HG03139 (cell line): ENCODE measurements at regions not wholly inside any gene's neighbourhood (a gene's known extent, or its start where the extent isn't known, plus 50 kb on each side); places are given as distances from the start of the nearest gene placed in this dataset.

ENCODE experiments used
- ATAC-seq: cut with Tn5 transposase; IDR thresholded peaks from one replicate; pipeline ENCODE4 v1.9.1; 2021; ENCODE audit not compliant: unreplicated experiment

- no peak for ATAC-seq
Observed at GRCh38 chr2:16335604-16335930, 330.1 kb downstream of the CYRIA start.

GRCh38 chr2:16334886-16335603, 330.6 kb downstream of the CYRIA start:
- ATAC-seq, result no peak

- ATAC-seq, result no peak
Observed at GRCh38 chr2:16334366-16334765, 331.3 kb downstream of the CYRIA start.

DNA sequence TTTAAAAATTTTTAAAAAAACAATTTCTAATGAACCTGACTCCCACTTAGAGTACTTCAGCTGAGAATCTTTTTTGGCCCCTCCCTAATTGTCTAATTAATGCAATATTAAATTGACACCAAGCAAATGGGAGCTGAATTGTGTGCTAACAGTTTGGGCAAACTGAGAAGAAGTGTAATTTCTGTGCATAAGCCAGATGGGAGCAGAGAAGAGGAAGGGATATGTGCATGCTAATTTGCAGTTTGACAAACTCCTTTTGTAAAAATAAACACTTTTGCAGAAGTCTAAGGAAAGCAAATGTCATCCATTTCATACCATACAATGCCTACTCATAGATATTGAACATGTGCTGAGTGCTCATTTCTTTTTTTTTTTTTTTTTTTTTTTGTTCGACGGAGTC, 332.0 kb downstream of the CYRIA start:
- no peak for ATAC-seq

DNA sequence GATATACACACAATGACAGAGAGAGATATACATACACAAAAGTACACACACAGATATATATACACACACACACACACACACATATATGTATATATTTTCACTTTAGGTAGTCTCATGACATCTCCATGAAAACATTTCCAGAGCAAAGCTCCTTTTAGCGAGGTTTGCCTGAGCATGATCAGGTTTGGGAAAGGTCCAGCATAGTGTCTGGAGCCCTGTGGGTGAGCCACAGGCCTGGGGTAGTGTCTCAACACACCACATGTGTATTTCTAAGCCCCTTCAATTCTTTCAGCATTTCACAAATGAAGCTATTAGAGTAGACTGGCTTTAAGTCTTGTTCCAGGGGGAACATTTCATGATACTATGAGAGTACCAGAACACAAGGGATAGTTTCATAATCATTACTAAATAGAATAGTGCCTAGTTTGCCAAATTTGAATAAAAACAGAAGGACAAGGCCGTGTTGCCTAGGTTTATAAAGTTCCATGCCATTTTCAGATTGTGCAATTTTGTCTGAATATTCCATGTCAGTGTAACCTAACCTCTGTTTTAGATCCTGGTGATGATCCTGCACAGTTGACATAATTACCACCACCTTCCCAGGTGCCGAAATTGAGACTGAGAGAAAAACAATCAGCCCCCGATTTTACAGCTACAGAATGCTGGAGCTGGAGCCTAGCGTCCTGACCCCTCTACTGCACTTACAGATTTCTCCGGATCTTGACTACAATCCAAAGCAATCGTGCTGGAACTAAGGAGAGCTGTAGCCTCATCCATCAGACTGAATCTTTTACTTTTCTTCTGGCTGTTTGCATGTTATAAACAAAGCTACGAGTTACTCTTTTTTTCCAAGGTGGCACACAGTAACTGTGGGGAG, 332.7 kb downstream of the CYRIA start:
- no peak for ATAC-seq

GRCh38 chr2:16331772-16332171, 333.9 kb downstream of the CYRIA start:
- no peak for ATAC-seq

- ATAC-seq, result no peak
Observed at GRCh38 chr2:16330982-16331381, 334.7 kb downstream of the CYRIA start.

DNA sequence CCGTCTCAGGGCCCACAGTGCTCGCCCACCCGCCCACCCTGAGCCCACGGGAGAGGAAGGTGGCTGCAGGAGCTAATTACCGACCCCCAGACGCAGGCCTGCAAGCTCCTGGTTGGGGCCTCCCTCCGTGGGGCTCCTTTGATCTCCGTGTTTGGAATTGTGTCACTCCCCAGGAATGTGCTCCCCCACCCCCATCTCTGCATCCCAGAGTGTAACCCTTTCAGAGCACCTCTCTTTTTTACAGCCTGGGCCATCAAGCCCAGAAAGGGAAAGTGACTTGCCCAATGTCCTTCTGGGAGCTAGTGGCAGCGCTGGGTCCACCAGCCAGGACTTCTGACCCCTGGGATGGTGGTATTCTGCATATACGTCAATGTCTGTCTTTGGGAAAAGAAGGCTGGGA, 335.1 kb downstream of the CYRIA start:
- no peak for ATAC-seq

DNA sequence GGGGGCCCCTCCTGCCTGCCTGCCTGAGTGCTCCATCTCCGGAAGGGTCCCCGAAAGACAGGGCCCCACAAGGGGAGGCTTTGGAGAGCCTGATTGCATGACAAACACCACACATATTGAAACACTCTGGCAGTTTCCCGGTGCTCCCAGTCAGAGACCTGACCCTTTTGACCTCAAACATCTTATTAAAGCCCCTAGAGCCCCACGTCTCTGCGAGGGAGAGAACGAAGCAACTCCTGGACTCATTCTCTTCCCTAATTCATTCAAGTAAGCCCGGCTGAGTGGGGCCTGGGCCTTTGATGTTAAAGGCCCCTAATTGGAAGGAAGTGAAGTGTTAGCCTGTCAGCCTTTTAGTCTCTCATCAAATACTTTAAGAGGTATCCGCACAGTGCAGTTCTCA, 335.6 kb downstream of the CYRIA start:
- no peak for ATAC-seq

- ATAC-seq, result no peak
Observed at GRCh38 chr2:16329421-16329820, 336.2 kb downstream of the CYRIA start.

- ATAC-seq, result no peak
Observed at GRCh38 chr2:16328521-16329190, 337.0 kb downstream of the CYRIA start.

- ATAC-seq, result no peak
Observed at GRCh38 chr2:16327326-16327725, 338.3 kb downstream of the CYRIA start.

- no peak for ATAC-seq
Observed at GRCh38 chr2:16326711-16327300, 338.8 kb downstream of the CYRIA start.

DNA sequence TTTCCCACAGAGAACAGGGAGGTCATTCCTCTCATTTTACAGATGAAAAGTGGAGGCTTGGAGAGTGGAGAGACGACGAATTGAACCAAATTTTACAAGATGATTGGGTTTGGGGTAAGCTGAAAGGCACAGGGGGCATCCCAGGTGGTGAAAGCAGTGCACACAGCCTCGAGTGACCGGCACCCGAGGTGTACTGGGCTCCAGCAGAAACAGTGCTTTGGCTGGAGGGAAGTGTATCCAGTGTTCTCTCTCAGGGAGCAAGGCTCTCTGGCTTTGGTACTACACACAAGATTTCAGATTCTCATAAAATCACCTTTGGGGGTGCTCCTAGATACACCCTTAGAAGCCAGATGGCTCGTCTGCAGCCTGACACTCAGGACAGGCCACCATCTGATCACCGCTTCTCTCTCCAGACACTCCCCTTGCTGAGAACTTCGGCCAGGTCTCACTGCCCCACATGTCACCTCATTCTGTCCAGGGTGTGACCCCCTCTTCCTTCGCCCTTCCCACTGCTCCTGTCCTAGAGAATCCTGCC, 339.6 kb downstream of the CYRIA start:
- no peak for ATAC-seq

- no peak for ATAC-seq
Observed at GRCh38 chr2:16325016-16325975, 340.3 kb downstream of the CYRIA start.

DNA sequence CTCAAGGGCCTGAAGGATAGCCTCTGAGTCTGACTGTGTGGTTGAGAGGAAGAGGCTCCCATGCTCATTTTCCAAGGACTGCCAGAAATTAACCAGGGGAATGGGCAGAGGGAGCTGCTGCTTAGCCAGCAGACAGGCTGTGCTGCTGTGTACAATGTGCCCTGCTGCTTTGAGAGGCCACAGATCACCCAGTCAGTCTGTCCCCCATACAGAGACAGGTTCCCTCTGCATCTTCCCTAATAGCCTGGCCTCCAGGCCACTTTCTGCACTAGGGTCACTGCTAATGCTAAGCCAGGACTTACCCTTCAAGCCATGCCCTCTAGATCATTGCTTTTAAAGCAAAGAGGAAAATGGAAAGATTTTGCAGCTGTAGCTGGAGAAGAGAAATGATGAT, 341.1 kb downstream of the CYRIA start:
- no peak for ATAC-seq

- no peak for ATAC-seq
Observed at GRCh38 chr2:16323551-16324543, 341.8 kb downstream of the CYRIA start.

- no peak for ATAC-seq
Observed at GRCh38 chr2:16323126-16323520, 342.5 kb downstream of the CYRIA start.
